OCI-LY3 (cell line): ENCODE measurements at regions not wholly inside any gene's neighbourhood (a gene's known extent, or its start where the extent isn't known, plus 50 kb on each side); places are given as distances from the start of the nearest gene placed in this dataset.
"Not testable (repeated sequence)": the region's sequence is repeated elsewhere in the genome, so short reads cannot be mapped to it uniquely, and the experiment has no call there.

Experiments
- H2AFZ ChIP-seq: fragments of 200-600, 300-600 bp; shearing (Covaris generic); 2 replicates; pipeline ENCODE4 v1.6.0; 2014; ENCODE audit warnings: antibody characterized with exemption, low read depth, low read length
- H3K27ac ChIP-seq: fragments of 200-600, 300-600 bp; sonication (generic); 2 replicates; pipeline ENCODE4 v1.5.1; 2014; ENCODE audit warnings: mild to moderate bottlenecking, low read length, moderate library complexity, mixed read lengths
- H3K27me3 ChIP-seq: fragments of 200-600, 300-600 bp; sonication (generic); 2 replicates; pipeline ENCODE4 v1.6.1; 2014; ENCODE audit warnings: low read depth, low read length, mixed read lengths
- H3K36me3 ChIP-seq: fragments of 200-600, 300-600 bp; sonication (generic); replicated peaks from 2 replicates; pipeline ENCODE3; 2014; ENCODE audit warnings: low read depth, low read length, mixed read lengths
- H3K4me1 ChIP-seq: fragments of 300-600, 200-600 bp; sonication (generic); 2 replicates; pipeline ENCODE4 v1.6.1; 2014; ENCODE audit warnings: low read length, mixed read lengths
- H3K4me2 ChIP-seq: fragments of 200-600, 300-600 bp; sonication (generic); 2 replicates; pipeline ENCODE4 v1.6.1; 2014; ENCODE audit warnings: low read length, mixed read lengths
- H3K4me3 ChIP-seq: fragments of 300-600, 200-600 bp; sonication (generic); 2 replicates; pipeline ENCODE4 v1.5.1; 2014; ENCODE audit warnings: antibody characterized with exemption, mild to moderate bottlenecking, low read length, moderate library complexity
- H3K79me2 ChIP-seq: fragments of 300-600, 200-600 bp; shearing (Covaris generic); 2 replicates; pipeline ENCODE4 v1.6.1; 2014; ENCODE audit warnings: mild to moderate bottlenecking, low read length, mixed read lengths
- H3K9ac ChIP-seq: fragments of 300-600, 200-600 bp; shearing (Covaris generic); 2 replicates; pipeline ENCODE4 v1.6.0; 2014; ENCODE audit warnings: mild to moderate bottlenecking, low read length, moderate library complexity
- H3K9me3 ChIP-seq: fragments of 200-600, 300-600 bp; shearing (Covaris generic); 2 replicates; pipeline ENCODE4 v1.6.1; 2014; ENCODE audit warnings: low read length, mixed read lengths; ENCODE audit not compliant: insufficient read depth
- H4K20me1 ChIP-seq: fragments of 200-600, 300-600 bp; sonication (generic); 2 replicates; pipeline ENCODE4 v1.6.1; 2016; ENCODE audit warnings: low read length, mixed read lengths; ENCODE audit not compliant: insufficient read depth
- EZH2phosphoT487 ChIP-seq: fragments of 200-600 bp; shearing (Covaris generic); IDR thresholded peaks from 2 replicates; pipeline ENCODE4 v1.6.1; 2018; ENCODE audit warnings: antibody characterized with exemption, mixed run types, low read depth
- TF ChIP-seq, protein P1 (sequence below): fragments of 200-600, 300-600 bp; sonication (generic); IDR thresholded peaks from 2 replicates; pipeline ENCODE4 v1.5.1; 2014; ENCODE audit warnings: antibody characterized with exemption, low read length, low read depth

DNA sequence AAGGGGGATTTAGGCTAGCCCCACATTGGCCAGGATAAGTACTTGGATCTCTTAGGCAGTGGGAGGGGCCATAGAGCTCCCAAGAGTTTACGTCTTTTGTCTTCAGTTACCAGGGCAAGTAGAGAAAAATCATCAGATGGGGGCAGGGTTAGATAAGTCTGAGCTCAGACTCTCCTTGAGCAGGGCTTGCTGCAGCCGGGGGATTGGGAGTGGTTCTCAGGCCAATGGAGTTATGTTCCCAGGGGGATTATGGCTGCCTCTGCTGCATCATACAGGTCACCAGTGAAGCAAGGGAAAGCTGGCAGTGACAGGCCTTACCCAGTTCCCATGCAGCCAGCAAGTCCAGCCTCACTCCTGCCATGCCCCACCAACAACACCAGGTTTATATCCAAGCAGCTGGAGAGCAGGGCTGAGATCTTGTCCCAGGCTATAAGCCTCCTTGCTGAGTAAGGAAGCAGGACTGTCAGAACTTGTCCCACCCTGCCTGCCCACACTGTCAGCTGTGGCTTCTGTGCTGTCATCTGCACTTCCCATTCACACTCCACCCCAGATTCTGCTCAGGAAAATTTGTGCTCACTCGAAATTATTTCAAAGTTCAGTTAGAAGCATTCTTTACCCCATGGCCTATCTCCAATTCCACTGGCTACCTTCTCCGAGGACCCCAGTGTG is 215.3 kb downstream of the FAM43A start:
- H3K4me3 ChIP-seq, result no peak overlapping the region
- H2AFZ ChIP-seq, result no peak overlapping the region
- H3K79me2 ChIP-seq, result no peaks in the 10 kb centered on the region
- H3K9me3 ChIP-seq, result peaks cover 21% of the 10 kb centered on the region
- H3K9ac ChIP-seq, result no peak overlapping the region
- no peaks in the 10 kb centered on the region for H3K27me3 ChIP-seq
- TF ChIP-seq EZH2phosphoT487, result no peak
- TF ChIP-seq, protein P1, sequence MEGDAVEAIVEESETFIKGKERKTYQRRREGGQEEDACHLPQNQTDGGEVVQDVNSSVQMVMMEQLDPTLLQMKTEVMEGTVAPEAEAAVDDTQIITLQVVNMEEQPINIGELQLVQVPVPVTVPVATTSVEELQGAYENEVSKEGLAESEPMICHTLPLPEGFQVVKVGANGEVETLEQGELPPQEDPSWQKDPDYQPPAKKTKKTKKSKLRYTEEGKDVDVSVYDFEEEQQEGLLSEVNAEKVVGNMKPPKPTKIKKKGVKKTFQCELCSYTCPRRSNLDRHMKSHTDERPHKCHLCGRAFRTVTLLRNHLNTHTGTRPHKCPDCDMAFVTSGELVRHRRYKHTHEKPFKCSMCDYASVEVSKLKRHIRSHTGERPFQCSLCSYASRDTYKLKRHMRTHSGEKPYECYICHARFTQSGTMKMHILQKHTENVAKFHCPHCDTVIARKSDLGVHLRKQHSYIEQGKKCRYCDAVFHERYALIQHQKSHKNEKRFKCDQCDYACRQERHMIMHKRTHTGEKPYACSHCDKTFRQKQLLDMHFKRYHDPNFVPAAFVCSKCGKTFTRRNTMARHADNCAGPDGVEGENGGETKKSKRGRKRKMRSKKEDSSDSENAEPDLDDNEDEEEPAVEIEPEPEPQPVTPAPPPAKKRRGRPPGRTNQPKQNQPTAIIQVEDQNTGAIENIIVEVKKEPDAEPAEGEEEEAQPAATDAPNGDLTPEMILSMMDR, result no peak
- no peaks in the 10 kb centered on the region for H4K20me1 ChIP-seq
- H3K36me3 ChIP-seq, result peaks cover 3% of the 10 kb centered on the region
- H3K4me1 ChIP-seq, result peaks cover 7% of the 10 kb centered on the region
- no peak overlapping the region for H3K4me2 ChIP-seq
- no peak overlapping the region for H3K27ac ChIP-seq

DNA sequence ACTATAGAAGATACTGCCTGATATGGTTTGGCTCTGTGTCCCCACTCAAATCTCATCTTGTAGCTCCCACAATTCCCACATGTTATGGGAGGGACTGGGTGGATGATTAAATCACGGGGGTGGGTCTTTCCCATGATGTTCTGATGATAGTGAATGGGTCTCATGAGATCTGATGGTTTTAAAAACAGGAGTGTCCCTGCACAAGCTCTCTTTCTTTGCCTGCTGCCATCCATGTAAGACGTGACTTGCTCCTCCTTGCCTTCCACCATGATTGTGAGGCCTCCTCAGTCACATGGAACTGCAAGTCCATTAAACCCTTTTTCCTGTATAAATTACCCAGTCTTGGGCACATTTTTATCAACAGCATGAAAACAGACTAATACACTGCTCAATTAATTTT is 217.8 kb downstream of the FAM43A start:
- H3K9me3 ChIP-seq, result peaks cover 21% of the 10 kb centered on the region
- not testable (repeated sequence) for H3K27ac ChIP-seq, H3K4me2 ChIP-seq, H3K27me3 ChIP-seq, H2AFZ ChIP-seq, H3K79me2 ChIP-seq, H4K20me1 ChIP-seq, H3K4me3 ChIP-seq, H3K9ac ChIP-seq, H3K36me3 ChIP-seq, H3K4me1 ChIP-seq

DNA sequence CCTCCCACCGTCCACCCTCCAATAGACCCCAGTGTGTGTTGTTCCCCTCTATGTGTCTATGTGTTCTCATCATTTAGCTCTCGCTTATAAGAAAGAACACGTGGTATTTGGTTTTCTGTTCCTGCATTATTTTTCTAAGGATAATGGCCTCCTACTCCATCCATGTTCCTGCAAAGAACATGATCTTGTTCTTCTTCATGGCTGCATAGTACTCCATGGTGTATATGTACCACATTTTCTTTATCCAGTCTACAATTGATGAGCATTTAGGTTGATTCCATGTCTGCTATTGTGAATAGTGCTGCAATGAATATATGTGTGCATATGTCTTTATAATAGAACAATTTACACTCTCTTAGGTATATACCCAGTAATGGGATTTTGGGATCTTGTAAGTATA is 219.3 kb downstream of the FAM43A start:
- H3K9ac ChIP-seq, H3K4me2 ChIP-seq, H3K36me3 ChIP-seq, H3K4me1 ChIP-seq, H3K79me2 ChIP-seq, H2AFZ ChIP-seq, H3K27ac ChIP-seq, H3K27me3 ChIP-seq, H4K20me1 ChIP-seq, H3K4me3 ChIP-seq: not testable (repeated sequence)
- H3K9me3 ChIP-seq, result peaks cover 11% of the 10 kb centered on the region

DNA sequence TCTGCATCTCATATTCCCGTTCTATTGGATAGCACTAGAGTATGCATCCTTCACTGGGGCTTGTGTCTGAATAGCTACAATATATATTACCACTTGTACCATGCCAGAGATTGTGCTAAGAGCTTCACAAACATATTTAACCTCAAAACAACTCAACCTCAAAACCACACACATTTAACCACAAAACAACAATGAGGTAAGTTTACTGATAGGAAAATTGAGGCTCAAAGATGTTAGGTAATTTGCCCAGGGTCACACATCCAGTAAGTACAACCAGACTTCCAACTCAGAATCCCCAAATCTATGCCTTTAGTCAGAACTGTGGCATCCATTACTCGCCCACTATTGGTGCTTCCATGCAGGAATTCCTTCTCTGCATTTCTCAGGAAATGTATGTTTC is 220.0 kb downstream of the FAM43A start:
- H3K4me2 ChIP-seq, result no peak overlapping the region
- peaks cover 3% of the 10 kb centered on the region for H3K36me3 ChIP-seq
- no peak overlapping the region for H2AFZ ChIP-seq
- TF ChIP-seq, protein P1, result no peak
- no peak for TF ChIP-seq EZH2phosphoT487
- H3K4me1 ChIP-seq, result no peaks in the 10 kb centered on the region
- H3K79me2 ChIP-seq, result no peaks in the 10 kb centered on the region
- no peaks in the 10 kb centered on the region for H4K20me1 ChIP-seq
- no peak overlapping the region for H3K4me3 ChIP-seq
- H3K27ac ChIP-seq, result no peak overlapping the region
- no peaks in the 10 kb centered on the region for H3K27me3 ChIP-seq
- H3K9me3 ChIP-seq, result peaks cover 6% of the 10 kb centered on the region; the same call in 1 of the 2 replicates
- no peak overlapping the region for H3K9ac ChIP-seq

DNA sequence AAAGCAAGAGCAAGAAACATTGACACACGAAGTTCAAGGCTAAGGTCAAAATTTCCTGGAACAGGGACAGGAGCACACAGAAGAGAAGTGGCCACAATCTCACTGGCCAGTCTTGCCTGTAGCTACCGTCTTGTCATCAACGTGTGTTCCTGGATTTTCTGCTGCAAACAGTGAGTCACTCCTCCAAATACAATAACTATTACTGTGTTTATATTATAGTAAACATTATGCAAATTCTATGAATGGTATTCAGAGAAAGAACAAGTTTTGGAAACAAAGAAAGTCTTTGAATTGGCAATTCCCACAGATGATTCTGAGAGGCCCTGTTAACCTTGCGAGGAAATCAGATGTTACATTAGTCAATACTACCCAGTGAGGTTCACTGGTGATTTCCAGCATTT is 220.5 kb downstream of the FAM43A start:
- Histone ChIP-seq H3K27me3 (no peaks in the 10 kb centered on the region), H2AFZ (no peak overlapping the region), H3K4me1 (no peaks in the 10 kb centered on the region), H3K27ac (no peak overlapping the region), H3K9ac (no peak overlapping the region), H3K79me2 (no peaks in the 10 kb centered on the region), H4K20me1 (no peaks in the 10 kb centered on the region), H3K4me2 (no peak overlapping the region), H3K36me3 (peaks cover 3% of the 10 kb centered on the region), H3K9me3 (peaks cover 6% of the 10 kb centered on the region; the same call in 1 of the 2 replicates), H3K4me3 (no peak overlapping the region)
- no peak for TF ChIP-seq EZH2phosphoT487
- TF ChIP-seq, protein P1, result no peak
